GM12873 (cell line): ENCODE measurements at regions not wholly inside any gene's neighbourhood (a gene's known extent, or its start where the extent isn't known, plus 50 kb on each side); places are given as distances from the start of the nearest gene placed in this dataset.

Experiments used
- TF ChIP-seq, protein P1 (sequence below): IDR thresholded peaks from 2 replicates; pipeline ENCODE4 v1.5.1; 2012; ENCODE audit warnings: low read depth, mild to moderate bottlenecking, moderate library complexity, low read length, control low read depth; ENCODE audit not compliant: insufficient read depth; ENCODE audit errors: missing control alignments

DNA sequence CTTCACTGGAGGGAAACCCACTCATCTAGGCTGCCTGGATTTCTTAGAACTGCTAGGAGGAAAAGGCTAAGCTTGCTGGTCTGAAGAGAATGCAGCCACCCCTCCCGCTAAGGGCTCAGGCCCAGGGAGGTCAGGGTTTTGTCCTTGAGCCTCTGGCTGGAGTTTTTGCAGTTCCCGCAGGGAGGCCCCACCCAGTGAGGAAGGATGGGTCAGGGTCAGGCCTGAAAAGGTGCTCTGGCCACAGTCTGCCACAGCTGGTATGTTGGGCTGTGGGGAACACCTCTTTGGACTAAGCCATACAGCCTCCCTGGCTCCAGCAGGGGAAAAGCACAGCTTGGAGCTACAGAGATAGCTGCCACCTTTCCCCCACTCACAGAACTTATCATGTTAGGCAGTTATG, 71.4 kb upstream of the PAPPA2 start:
- TF ChIP-seq, protein P1, sequence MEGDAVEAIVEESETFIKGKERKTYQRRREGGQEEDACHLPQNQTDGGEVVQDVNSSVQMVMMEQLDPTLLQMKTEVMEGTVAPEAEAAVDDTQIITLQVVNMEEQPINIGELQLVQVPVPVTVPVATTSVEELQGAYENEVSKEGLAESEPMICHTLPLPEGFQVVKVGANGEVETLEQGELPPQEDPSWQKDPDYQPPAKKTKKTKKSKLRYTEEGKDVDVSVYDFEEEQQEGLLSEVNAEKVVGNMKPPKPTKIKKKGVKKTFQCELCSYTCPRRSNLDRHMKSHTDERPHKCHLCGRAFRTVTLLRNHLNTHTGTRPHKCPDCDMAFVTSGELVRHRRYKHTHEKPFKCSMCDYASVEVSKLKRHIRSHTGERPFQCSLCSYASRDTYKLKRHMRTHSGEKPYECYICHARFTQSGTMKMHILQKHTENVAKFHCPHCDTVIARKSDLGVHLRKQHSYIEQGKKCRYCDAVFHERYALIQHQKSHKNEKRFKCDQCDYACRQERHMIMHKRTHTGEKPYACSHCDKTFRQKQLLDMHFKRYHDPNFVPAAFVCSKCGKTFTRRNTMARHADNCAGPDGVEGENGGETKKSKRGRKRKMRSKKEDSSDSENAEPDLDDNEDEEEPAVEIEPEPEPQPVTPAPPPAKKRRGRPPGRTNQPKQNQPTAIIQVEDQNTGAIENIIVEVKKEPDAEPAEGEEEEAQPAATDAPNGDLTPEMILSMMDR, result no peak

DNA sequence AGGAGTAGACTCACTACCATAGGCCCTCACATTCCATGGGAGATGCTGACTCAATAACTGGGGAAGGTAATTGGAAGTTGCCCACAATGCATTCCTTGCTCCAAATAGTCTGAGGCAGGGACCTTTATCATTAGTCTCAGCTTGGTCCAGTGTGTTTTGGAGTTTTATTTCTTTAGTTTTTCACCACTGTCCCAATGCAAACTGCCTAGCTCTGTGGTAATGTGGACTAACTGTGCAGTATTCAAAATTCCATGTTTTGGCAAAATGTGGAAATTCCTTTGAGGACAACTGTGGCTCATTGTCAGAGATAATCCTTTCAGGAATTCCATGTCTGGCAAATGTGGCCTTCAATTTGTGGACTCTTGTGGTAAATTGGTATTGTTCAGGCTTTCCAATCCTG, 78.1 kb upstream of the PAPPA2 start:
- TF ChIP-seq, protein P1, result no peak

DNA sequence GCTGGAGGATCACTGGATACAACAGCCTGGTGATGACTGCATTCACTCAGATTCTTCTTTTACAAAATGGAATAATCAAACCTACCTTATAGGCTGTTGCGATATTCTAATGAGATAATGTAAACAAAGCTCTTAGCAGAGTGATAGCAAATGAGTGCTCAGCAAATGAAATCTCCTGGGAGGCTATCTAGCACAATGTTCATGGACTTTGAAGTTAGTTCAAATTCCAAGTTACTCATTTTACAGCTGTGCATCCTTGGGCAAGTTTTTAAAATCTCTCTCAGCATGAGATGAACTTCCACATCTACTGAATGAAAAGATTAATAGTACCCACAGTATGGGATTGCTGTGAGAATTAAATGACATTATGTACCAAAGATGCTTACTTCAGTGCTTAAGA, 80.8 kb upstream of the PAPPA2 start:
- TF ChIP-seq, protein P1, result no peak

- TF ChIP-seq, protein P1, result no peak
Observed at GRCh38 chr1:176379626-176380339, 83.2 kb upstream of the PAPPA2 start.

- TF ChIP-seq, protein P1, result peak; percentile 95
Observed at GRCh38 chr1:176374967-176375569, 87.9 kb upstream of the PAPPA2 start.

DNA sequence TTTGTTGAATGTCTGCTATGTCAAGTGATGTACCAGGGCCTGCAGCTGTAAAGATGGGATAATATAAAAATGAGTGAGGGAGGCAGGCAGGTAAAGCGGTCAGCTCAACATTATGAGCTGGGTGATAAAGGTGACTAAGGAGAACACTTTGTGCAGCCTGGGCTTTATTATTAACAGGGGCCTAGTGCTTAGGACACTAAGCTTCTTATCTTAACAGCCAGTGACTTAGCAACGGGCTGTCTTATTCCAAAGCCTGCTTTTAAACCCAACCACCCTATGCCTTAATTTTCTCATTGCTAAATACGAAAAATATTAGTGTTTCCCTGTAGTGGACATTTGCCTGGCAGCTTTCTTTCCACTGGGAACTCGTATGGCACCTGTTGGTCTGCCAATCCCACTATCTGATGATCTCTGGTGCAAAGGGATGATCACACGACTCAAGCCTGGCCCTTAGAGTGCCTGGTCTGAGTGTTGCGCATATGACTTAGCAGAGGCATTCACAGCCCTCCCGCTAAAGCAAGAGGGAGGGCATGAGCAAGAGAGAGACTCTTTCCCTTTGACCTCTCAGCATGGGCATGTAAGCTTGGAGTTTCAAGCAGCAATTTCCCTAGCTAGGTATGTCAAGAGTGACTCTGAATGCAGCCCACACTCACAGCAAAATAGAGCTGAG, 98.6 kb upstream of the PAPPA2 start:
- TF ChIP-seq, protein P1, result no peak

DNA sequence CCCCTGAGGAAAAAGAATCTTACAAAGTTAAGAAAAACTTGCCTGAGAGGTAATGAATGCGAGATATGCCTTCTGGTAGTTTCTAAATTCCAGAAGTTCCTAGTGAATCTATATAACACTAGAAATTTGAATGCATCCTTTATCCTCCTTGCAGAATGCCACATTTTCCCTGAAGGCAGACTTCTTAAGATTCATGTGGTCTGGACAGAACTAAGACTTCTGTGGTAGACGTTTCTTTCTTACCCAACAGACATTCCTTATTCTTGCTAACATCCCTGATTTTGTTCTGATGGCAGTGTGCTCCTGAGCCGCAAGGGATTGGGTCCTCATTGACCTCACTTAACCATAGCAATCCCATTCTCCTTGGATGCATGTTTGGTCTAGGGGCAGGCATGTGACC, 121.3 kb upstream of the PAPPA2 start:
- TF ChIP-seq, protein P1, result no peak
